ENCODE measurements at regions not wholly inside any gene's neighbourhood (a gene's known extent, or its start where the extent isn't known, plus 50 kb on each side); places are given as distances from the start of the nearest gene placed in this dataset.
"Not testable (repeated sequence)": the region's sequence is repeated elsewhere in the genome, so short reads cannot be mapped to it uniquely, and the experiment has no call there.

GRCh38 chr13:74718232-74718842 is 584.1 kb upstream of the KLF12 start:
- DNase-seq; H3K27me3 ChIP-seq (ENCODE audit: control insufficient read depth, insufficient read depth, low read length): not testable (repeated sequence)

DNA sequence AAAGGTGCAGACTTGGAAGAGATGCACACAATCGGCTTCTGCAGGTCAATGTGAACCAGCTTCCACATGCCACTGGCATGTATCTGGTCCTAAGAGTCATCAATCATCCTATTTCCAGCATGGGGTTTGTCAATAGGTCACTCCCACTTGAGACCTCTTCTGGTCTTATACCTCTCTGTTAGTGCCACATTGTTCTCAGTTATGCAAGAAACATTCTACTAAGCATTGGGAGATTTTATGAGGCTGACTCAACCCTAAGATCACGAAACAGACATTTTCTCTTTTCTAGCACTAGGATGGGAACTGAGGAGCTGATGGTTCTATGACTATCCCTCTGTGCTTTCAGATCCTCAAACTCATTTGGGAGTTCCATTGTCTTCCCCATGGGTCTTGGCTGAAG is 581.5 kb upstream of the KLF12 start:
- Histone ChIP-seq H3K36me3 (ENCODE audit: control insufficient read depth, insufficient read depth, low read length) (no peaks in the 10 kb centered on the region), H3K27ac (ENCODE audit: low read length) (no peak overlapping the region), H3K9me3 (replicated peaks; ENCODE audit: control insufficient read depth, low read depth, low read length) (peaks cover 3% of the 10 kb centered on the region), H3K4me3 (ENCODE audit: low read length) (no peak overlapping the region), H3K27me3 (ENCODE audit: control insufficient read depth, insufficient read depth, low read length) (no peaks in the 10 kb centered on the region), H3K4me1 (ENCODE audit: control insufficient read depth, insufficient read depth, low read length) (no peaks in the 10 kb centered on the region)
- no peak for DNase-seq
- WGBS (ENCODE audit: insufficient coverage) = 67% methylated on average over 1 of the region's 2 CpGs

More at GRCh38 chr13:74718232-74718842, 584.1 kb upstream of the KLF12 start:
- H3K4me3 ChIP-seq (ENCODE audit: low read length); H3K27ac ChIP-seq (ENCODE audit: low read length); H3K9me3 ChIP-seq (replicated peaks; ENCODE audit: control insufficient read depth, low read depth, low read length); H3K4me1 ChIP-seq (ENCODE audit: control insufficient read depth, insufficient read depth, low read length); H3K36me3 ChIP-seq (ENCODE audit: control insufficient read depth, insufficient read depth, low read length): not testable (repeated sequence)
- 98% methylated on average over 13 of the region's 31 CpGs for WGBS (ENCODE audit: insufficient coverage)

DNA sequence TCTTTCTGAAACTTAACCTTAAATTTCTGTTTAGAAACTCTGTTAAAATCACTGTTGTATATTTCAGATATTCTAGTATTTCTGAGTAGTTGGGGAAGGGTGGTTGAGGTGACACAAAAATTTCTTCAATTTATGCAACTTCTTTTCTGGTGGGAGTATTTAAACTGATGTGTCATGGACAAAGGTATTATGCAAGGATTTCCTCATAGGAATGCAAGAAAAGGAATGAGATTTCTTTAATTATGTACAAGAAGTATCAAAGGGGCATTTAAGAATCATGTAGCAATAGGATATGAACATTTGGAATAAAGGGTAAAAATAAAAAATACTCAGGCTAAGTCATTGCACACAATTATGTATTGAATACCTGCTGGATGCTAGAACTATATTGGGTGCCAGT is 575.8 kb upstream of the KLF12 start:
- Histone ChIP-seq H3K9me3 (replicated peaks; ENCODE audit: control insufficient read depth, low read depth, low read length) (no peaks in the 10 kb centered on the region), H3K27ac (ENCODE audit: low read length) (no peak overlapping the region), H3K36me3 (ENCODE audit: control insufficient read depth, insufficient read depth, low read length) (no peaks in the 10 kb centered on the region), H3K4me1 (ENCODE audit: control insufficient read depth, insufficient read depth, low read length) (peaks cover 8% of the 10 kb centered on the region), H3K27me3 (ENCODE audit: control insufficient read depth, insufficient read depth, low read length) (no peaks in the 10 kb centered on the region), H3K4me3 (ENCODE audit: low read length) (no peak overlapping the region)
- DNase-seq = no peak

- DNase-seq = peak; percentile 71
- H3K27ac ChIP-seq (ENCODE audit: low read length) = no peak overlapping the region
- peaks cover 8% of the 10 kb centered on the region for H3K4me1 ChIP-seq (ENCODE audit: control insufficient read depth, insufficient read depth, low read length)
- no peaks in the 10 kb centered on the region for H3K27me3 ChIP-seq (ENCODE audit: control insufficient read depth, insufficient read depth, low read length)
- 48% methylated on average over 2 of the region's 2 CpGs for WGBS (ENCODE audit: insufficient coverage)
- no peak overlapping the region for H3K4me3 ChIP-seq (ENCODE audit: low read length)
- H3K36me3 ChIP-seq (ENCODE audit: control insufficient read depth, insufficient read depth, low read length) = no peaks in the 10 kb centered on the region
- no peaks in the 10 kb centered on the region for H3K9me3 ChIP-seq (replicated peaks; ENCODE audit: control insufficient read depth, low read depth, low read length)
These were observed 575.0 kb upstream of the KLF12 start for GRCh38 chr13:74709226-74709625.

- Histone ChIP-seq H3K27me3 (ENCODE audit: control insufficient read depth, insufficient read depth, low read length) (no peaks in the 10 kb centered on the region), H3K27ac (ENCODE audit: low read length) (no peak overlapping the region), H3K9me3 (replicated peaks; ENCODE audit: control insufficient read depth, low read depth, low read length) (no peaks in the 10 kb centered on the region), H3K4me1 (ENCODE audit: control insufficient read depth, insufficient read depth, low read length) (peaks cover 8% of the 10 kb centered on the region), H3K36me3 (ENCODE audit: control insufficient read depth, insufficient read depth, low read length) (no peaks in the 10 kb centered on the region), H3K4me3 (ENCODE audit: low read length) (no peak overlapping the region)
- no CpG with 5 or more reads among the region's 3 CpGs for WGBS (ENCODE audit: insufficient coverage)
- peak; percentile 19 for DNase-seq
These were observed 574.4 kb upstream of the KLF12 start for GRCh38 chr13:74708629-74709028.

GRCh38 chr13:74707291-74707690 is 573.1 kb upstream of the KLF12 start:
- H3K4me1 ChIP-seq (ENCODE audit: control insufficient read depth, insufficient read depth, low read length) = peaks cover 8% of the 10 kb centered on the region
- DNase-seq = peak; percentile 79
- no peaks in the 10 kb centered on the region for H3K27me3 ChIP-seq (ENCODE audit: control insufficient read depth, insufficient read depth, low read length)
- no peaks in the 10 kb centered on the region for H3K9me3 ChIP-seq (replicated peaks; ENCODE audit: control insufficient read depth, low read depth, low read length)
- H3K36me3 ChIP-seq (ENCODE audit: control insufficient read depth, insufficient read depth, low read length) = no peaks in the 10 kb centered on the region
- no peak overlapping the region for H3K27ac ChIP-seq (ENCODE audit: low read length)
- no CpG with 5 or more reads among the region's 1 CpG for WGBS (ENCODE audit: insufficient coverage)
- H3K4me3 ChIP-seq (ENCODE audit: low read length) = no peak overlapping the region

GRCh38 chr13:74706801-74707200 is 572.6 kb upstream of the KLF12 start:
- Histone ChIP-seq H3K27me3 (ENCODE audit: control insufficient read depth, insufficient read depth, low read length) (no peaks in the 10 kb centered on the region), H3K4me1 (ENCODE audit: control insufficient read depth, insufficient read depth, low read length) (peaks cover 8% of the 10 kb centered on the region), H3K36me3 (ENCODE audit: control insufficient read depth, insufficient read depth, low read length) (no peaks in the 10 kb centered on the region), H3K27ac (ENCODE audit: low read length) (peak overlapping the region; percentile 18), H3K9me3 (replicated peaks; ENCODE audit: control insufficient read depth, low read depth, low read length) (no peaks in the 10 kb centered on the region), H3K4me3 (ENCODE audit: low read length) (no peak overlapping the region)
- peak; percentile 87 for DNase-seq
- WGBS (ENCODE audit: insufficient coverage) = no CpG with 5 or more reads among the region's 2 CpGs

GRCh38 chr13:74705438-74705837 is 571.2 kb upstream of the KLF12 start:
- no peaks in the 10 kb centered on the region for H3K9me3 ChIP-seq (replicated peaks; ENCODE audit: control insufficient read depth, low read depth, low read length)
- no peaks in the 10 kb centered on the region for H3K36me3 ChIP-seq (ENCODE audit: control insufficient read depth, insufficient read depth, low read length)
- WGBS (ENCODE audit: insufficient coverage) = no CpG with 5 or more reads among the region's 2 CpGs
- no peak for DNase-seq
- peaks cover 8% of the 10 kb centered on the region for H3K4me1 ChIP-seq (ENCODE audit: control insufficient read depth, insufficient read depth, low read length)
- H3K27ac ChIP-seq (ENCODE audit: low read length) = no peak overlapping the region
- no peaks in the 10 kb centered on the region for H3K27me3 ChIP-seq (ENCODE audit: control insufficient read depth, insufficient read depth, low read length)
- no peak overlapping the region for H3K4me3 ChIP-seq (ENCODE audit: low read length)

GRCh38 chr13:74703855-74704387 is 569.7 kb upstream of the KLF12 start:
- no peaks in the 10 kb centered on the region for H3K27me3 ChIP-seq (ENCODE audit: control insufficient read depth, insufficient read depth, low read length)

GRCh38 chr13:74696148-74696922 is 562.1 kb upstream of the KLF12 start:
- Histone ChIP-seq H3K9me3 (replicated peaks; ENCODE audit: control insufficient read depth, low read depth, low read length) (no peaks in the 10 kb centered on the region), H3K27me3 (ENCODE audit: control insufficient read depth, insufficient read depth, low read length) (no peaks in the 10 kb centered on the region), H3K4me1 (ENCODE audit: control insufficient read depth, insufficient read depth, low read length) (no peaks in the 10 kb centered on the region), H3K4me3 (ENCODE audit: low read length) (no peak overlapping the region), H3K27ac (ENCODE audit: low read length) (no peak overlapping the region), H3K36me3 (ENCODE audit: control insufficient read depth, insufficient read depth, low read length) (no peaks in the 10 kb centered on the region)
- 76% methylated on average over 2 of the region's 8 CpGs for WGBS (ENCODE audit: insufficient coverage)
- peak; percentile 19 for DNase-seq

More at GRCh38 chr13:74703855-74704387, 569.7 kb upstream of the KLF12 start:
- Histone ChIP-seq H3K27ac (ENCODE audit: low read length) (no peak overlapping the region), H3K36me3 (ENCODE audit: control insufficient read depth, insufficient read depth, low read length) (no peaks in the 10 kb centered on the region), H3K9me3 (replicated peaks; ENCODE audit: control insufficient read depth, low read depth, low read length) (no peaks in the 10 kb centered on the region), H3K4me3 (ENCODE audit: low read length) (no peak overlapping the region), H3K4me1 (ENCODE audit: control insufficient read depth, insufficient read depth, low read length) (peaks cover 4% of the 10 kb centered on the region)
- no peak for DNase-seq
- 100% methylated on average over 1 of the region's 3 CpGs for WGBS (ENCODE audit: insufficient coverage)
